ENCODE measurements at regions not wholly inside any gene's neighbourhood (a gene's known extent, or its start where the extent isn't known, plus 50 kb on each side); places are given as distances from the start of the nearest gene placed in this dataset.
A peak's percentile ranks its signal among the peaks of the same experiment; 100 is the strongest.

DNA sequence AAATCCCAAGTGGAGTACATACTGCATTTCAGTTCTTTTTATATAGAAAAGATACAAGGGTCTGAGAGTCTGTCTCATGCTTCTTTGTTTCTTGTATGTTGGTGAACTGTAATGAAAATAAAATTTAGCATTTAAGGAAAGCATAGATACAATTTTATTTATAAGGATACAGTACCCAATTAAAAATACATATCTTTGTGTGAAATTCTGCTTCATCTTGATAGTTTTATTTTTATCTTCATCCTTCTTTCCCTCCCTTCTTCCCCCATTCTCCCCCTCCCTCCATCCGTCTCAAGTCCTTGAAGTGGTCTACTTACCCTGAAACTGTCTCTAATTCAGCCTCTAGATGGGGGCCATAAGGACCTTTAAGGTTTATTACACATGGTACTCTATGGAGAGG, 359.8 kb downstream of the CDH7 start:
- no peak overlapping the region; the same call in 1 of the 2 replicates for H2AFZ ChIP-seq (ENCODE audit: low read depth, low read length)
- no peak overlapping the region for H3K27ac ChIP-seq (ENCODE audit: low read length)

GRCh38 chr18:66109981-66110380, 359.2 kb downstream of the CDH7 start:
- Histone ChIP-seq H3K4me1 (ENCODE audit: low read length) (peaks cover 7% of the 10 kb centered on the region; the same call in 1 of the 2 replicates), H3K36me3 (replicated peaks; ENCODE audit: low read depth, low read length) (no peaks in the 10 kb centered on the region), H3K27me3 (ENCODE audit: low read depth, low read length) (no peaks in the 10 kb centered on the region), H3K9me3 (ENCODE audit: insufficient read depth, low read length) (no peaks in the 10 kb centered on the region), H3K4me3 (ENCODE audit: low read length) (no peak overlapping the region), H3K4me2 (ENCODE audit: low read length) (no peak overlapping the region), H4K20me1 (ENCODE audit: insufficient read depth, low read length) (no peaks in the 10 kb centered on the region), H3K79me2 (ENCODE audit: low read length) (no peaks in the 10 kb centered on the region), H3K27ac (ENCODE audit: low read length) (no peak overlapping the region), H3K9ac (ENCODE audit: low read length) (no peak overlapping the region), H2AFZ (ENCODE audit: low read depth, low read length) (0 out of 2 replicates have a peak overlapping the region, but pooled peaks have one; percentile 3)
- TF ChIP-seq EZH2phosphoT487 (IDR thresholded peaks at IDR 0.05; ENCODE audit: low read depth): no peak
- no peak for TF ChIP-seq CTCF (IDR thresholded peaks at IDR 0.05; ENCODE audit: low read depth, low read length)

More for the DNA sequence above, 359.8 kb downstream of the CDH7 start:
- no peaks in the 10 kb centered on the region for H3K27me3 ChIP-seq (ENCODE audit: low read depth, low read length)
- H4K20me1 ChIP-seq (ENCODE audit: insufficient read depth, low read length): no peaks in the 10 kb centered on the region
- no peak overlapping the region for H3K9ac ChIP-seq (ENCODE audit: low read length)
- H3K9me3 ChIP-seq (ENCODE audit: insufficient read depth, low read length): no peaks in the 10 kb centered on the region
- no peak overlapping the region for H3K4me2 ChIP-seq (ENCODE audit: low read length)
- H3K36me3 ChIP-seq (replicated peaks; ENCODE audit: low read depth, low read length): no peaks in the 10 kb centered on the region
- H3K4me1 ChIP-seq (ENCODE audit: low read length): peaks cover 7% of the 10 kb centered on the region; the same call in 1 of the 2 replicates
- no peaks in the 10 kb centered on the region for H3K79me2 ChIP-seq (ENCODE audit: low read length)
- TF ChIP-seq CTCF (IDR thresholded peaks at IDR 0.05; ENCODE audit: low read depth, low read length): no peak
- TF ChIP-seq EZH2phosphoT487 (IDR thresholded peaks at IDR 0.05; ENCODE audit: low read depth): no peak
- H3K4me3 ChIP-seq (ENCODE audit: low read length): no peak overlapping the region

DNA sequence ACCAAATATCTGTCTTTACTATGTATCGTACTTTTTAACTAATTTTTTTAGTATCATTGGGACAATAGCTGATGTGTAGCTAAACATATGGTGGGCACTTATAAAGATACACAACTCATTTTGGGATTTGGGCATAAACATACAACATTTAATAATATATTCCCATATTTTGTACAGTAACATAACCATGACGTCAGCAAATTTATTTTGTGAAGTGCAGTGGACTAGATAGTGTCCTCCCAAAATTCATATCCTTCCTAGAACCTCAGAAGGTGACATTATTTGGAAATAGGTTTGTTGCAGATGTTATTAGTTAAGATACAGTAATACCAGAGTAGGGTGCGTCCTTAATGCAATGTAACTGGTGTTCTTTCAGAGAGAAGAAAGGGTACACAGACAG, 356.7 kb downstream of the CDH7 start:
- Histone ChIP-seq H4K20me1 (ENCODE audit: insufficient read depth, low read length) (no peaks in the 10 kb centered on the region), H3K27ac (ENCODE audit: low read length) (no peak overlapping the region), H3K9ac (ENCODE audit: low read length) (no peak overlapping the region), H3K79me2 (ENCODE audit: low read length) (no peaks in the 10 kb centered on the region), H3K4me3 (ENCODE audit: low read length) (no peak overlapping the region), H2AFZ (ENCODE audit: low read depth, low read length) (peak overlapping the region; percentile 27), H3K9me3 (ENCODE audit: insufficient read depth, low read length) (no peaks in the 10 kb centered on the region), H3K4me2 (ENCODE audit: low read length) (no peak overlapping the region), H3K27me3 (ENCODE audit: low read depth, low read length) (no peaks in the 10 kb centered on the region), H3K36me3 (replicated peaks; ENCODE audit: low read depth, low read length) (no peaks in the 10 kb centered on the region), H3K4me1 (ENCODE audit: low read length) (peaks cover 7% of the 10 kb centered on the region; the same call in 1 of the 2 replicates)
- TF ChIP-seq EZH2phosphoT487 (IDR thresholded peaks at IDR 0.05; ENCODE audit: low read depth) (no peak), CTCF (IDR thresholded peaks at IDR 0.05; ENCODE audit: low read depth, low read length) (no peak)

- no peaks in the 10 kb centered on the region for H3K27me3 ChIP-seq (ENCODE audit: low read depth, low read length)
- H3K79me2 ChIP-seq (ENCODE audit: low read length): no peaks in the 10 kb centered on the region
- H3K4me2 ChIP-seq (ENCODE audit: low read length): no peak overlapping the region
- H3K9ac ChIP-seq (ENCODE audit: low read length): no peak overlapping the region
- H3K27ac ChIP-seq (ENCODE audit: low read length): no peak overlapping the region
- H3K36me3 ChIP-seq (replicated peaks; ENCODE audit: low read depth, low read length): no peaks in the 10 kb centered on the region
- no peaks in the 10 kb centered on the region for H4K20me1 ChIP-seq (ENCODE audit: insufficient read depth, low read length)
- peak overlapping the region; percentile 84 for H2AFZ ChIP-seq (ENCODE audit: low read depth, low read length)
- no peak for TF ChIP-seq CTCF (IDR thresholded peaks at IDR 0.05; ENCODE audit: low read depth, low read length)
- no peak overlapping the region for H3K4me3 ChIP-seq (ENCODE audit: low read length)
- peaks cover 7% of the 10 kb centered on the region; the same call in 1 of the 2 replicates for H3K4me1 ChIP-seq (ENCODE audit: low read length)
- H3K9me3 ChIP-seq (ENCODE audit: insufficient read depth, low read length): no peaks in the 10 kb centered on the region
These were observed 354.2 kb downstream of the CDH7 start for GRCh38 chr18:66105016-66105415.

All from OCI-LY3 (cell line).